ENCODE measurements at regions not wholly inside any gene's neighbourhood (a gene's known extent, or its start where the extent isn't known, plus 50 kb on each side); places are given as distances from the start of the nearest gene placed in this dataset.

DNA sequence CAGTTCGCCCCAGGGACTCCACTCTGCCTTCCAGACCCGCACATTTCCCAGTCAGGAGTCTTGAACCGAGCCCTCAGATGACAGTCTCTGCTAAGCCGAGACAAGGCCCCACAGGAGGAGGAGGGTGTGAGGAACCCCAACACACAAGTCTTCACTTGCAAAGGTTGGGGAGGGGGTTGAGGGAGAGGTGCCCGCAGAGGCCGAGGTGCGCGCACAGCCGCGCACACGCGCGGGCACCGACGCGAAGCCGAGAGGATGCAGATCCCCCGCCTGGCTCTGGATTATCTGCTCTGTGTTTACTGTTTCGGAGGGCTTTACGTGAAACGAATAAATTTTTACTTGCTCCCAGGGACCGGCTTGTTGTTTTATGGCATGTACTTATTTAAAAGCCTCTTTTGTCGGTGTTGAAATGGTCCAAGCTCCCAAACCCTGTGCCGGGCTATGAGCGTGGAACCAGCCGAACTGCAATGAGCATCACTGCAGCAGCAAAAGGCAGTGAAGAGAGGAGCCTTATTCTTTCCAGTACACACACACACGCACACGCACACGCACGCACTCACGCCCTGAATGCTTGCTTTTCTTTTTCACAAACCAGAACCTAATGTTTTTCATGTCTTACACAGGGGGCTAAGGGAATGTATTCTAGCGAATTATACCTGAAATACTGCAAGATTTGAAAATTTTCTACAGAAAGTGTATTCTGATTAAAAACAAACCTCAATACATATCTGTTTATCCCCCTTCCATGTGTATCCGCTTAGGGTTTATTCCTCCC lies 297.7 kb downstream of the PARP8 start:
- no peak overlapping the region for H3K27ac ChIP-seq
- DNase-seq (ENCODE audit: low read depth, low spot score), result no peak

GRCh38 chr5:50964746-50965653 lies 298.6 kb downstream of the PARP8 start:
- no peak for DNase-seq (ENCODE audit: low read depth, low spot score)
- no peak overlapping the region for H3K27ac ChIP-seq

GRCh38 chr5:50965654-50966375 lies 299.4 kb downstream of the PARP8 start:
- no peak overlapping the region for H3K27ac ChIP-seq
- no peak for DNase-seq (ENCODE audit: low read depth, low spot score)

GRCh38 chr5:50967009-50967562 lies 300.6 kb downstream of the PARP8 start:
- no peak overlapping the region for H3K27ac ChIP-seq
- no peak for DNase-seq (ENCODE audit: low read depth, low spot score)

GRCh38 chr5:50967563-50968355 lies 301.3 kb downstream of the PARP8 start:
- H3K27ac ChIP-seq, result no peak overlapping the region
- no peak for DNase-seq (ENCODE audit: low read depth, low spot score)

DNA sequence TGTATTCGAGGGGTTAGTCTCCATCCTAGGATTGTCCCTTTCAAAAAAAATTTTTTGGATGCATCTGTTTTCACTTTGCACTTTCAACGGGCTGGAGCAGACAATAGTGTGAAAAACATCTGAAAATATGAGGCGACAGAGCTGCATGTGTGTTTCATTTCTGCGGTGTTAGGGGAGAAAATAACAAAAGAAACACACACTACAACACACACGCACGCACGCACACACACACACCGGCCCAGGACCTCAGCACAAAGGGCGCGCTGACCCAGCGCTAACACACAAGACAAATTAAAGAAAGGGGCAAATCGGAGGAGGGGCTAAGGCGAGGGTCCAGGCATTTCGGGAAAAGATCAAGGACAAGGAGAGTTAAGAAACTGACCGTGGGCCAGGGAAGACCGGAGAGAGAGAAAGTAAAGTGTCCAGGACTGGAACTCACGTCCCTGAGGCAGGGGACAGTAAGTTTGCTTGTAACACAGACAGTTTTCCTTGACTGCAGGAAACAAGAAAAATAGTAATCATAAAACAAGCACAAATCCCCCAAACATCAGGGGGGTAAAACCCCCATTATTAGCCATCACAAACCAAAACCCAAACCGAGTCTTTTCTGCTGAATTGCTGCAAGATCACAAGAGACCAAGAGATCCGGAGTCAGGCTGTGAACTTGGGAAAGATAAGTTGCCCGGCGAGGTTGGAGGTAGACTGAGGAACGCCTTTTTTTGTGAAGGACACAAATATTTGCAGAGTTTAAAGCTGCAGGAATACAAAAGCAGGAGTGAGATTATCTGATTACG lies 302.1 kb downstream of the PARP8 start:
- DNase-seq (ENCODE audit: low read depth, low spot score), result no peak
- no peak overlapping the region for H3K27ac ChIP-seq

DNA sequence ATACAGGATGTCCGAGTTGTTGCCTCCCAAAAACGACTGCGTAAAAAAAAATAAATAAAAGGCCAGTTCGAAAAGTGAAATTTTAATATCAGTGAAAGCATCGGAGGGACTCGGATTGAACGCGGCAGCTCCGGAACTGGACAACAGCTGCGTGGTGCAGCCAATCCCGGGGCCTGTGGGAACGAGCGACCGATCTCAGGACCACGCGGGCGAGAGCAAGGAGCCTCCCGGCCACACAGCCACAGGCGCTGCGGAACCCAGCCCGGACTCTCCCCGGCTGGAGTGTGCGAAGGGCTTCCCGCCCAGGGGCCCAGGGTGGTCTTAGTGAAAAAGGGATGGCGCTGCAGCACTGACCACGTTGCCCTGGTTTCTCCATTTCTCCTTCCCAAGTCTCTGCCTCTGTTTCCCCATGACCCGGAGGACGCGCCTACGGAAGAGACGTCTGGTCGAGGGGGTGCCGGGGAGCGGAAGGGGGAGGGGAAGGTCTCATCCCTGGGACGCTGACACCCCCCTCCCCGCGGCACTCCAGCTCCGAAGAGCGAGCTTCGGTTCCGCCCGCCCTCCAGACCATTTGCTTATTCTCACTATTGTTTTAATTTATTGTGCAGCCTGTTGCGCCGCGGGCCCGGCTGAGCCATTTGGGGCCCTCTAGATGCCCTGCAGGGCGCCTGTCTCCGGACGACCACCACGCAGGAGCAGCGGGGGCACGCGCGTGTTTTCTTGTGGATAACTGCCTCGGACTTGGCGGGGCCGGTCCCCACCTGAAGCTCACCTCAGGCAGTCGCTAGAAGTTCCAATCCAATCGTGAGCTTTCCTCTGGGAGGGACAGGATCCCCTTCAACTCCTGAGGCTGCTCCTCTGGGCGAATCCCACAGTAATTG lies 303.0 kb downstream of the PARP8 start:
- no peak overlapping the region for H3K27ac ChIP-seq
- no peak for DNase-seq (ENCODE audit: low read depth, low spot score)

DNA sequence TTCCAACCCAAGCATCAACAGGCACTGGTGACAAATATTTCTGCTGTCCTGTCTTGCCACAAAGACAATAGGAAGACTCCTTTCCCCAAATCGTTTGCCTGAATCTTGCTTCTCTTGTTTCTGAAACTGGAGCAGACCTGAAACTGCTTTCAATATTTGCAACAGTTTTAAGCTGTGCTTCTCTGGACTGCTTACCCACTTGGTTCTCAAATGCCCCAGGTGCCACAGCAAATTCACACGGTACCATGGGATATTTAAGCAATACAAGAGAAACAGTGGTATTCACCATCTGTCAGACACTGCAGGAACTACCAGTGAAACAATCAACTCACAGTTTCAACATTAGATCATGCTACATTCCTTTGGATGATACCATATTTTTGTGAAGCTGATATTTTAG lies 309.4 kb downstream of the PARP8 start:
- H3K27ac ChIP-seq, result no peak overlapping the region
- DNase-seq (ENCODE audit: low read depth, low spot score), result no peak

DNA sequence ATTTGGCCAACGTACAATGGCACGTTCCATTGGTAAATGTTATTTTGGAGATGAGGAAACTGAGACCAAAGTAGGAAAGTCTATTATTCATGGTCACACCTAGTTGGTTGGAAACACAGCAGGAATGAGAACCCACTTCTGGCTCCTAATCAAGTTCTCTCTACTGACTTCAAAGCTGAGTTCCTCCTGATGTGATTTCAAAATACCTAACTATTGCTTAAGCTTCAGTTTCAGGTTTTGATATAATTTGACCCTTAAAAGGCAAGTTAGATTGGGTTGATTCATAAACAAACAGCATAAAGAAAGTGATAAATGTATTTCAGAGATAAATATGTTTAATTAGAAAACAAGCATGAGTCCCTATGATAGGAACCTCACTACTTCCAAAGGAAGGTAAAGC lies 312.5 kb downstream of the PARP8 start:
- no peak overlapping the region for H3K27ac ChIP-seq
- DNase-seq (ENCODE audit: low read depth, low spot score), result no peak

- no peak for DNase-seq (ENCODE audit: low read depth, low spot score)
- H3K27ac ChIP-seq, result no peak overlapping the region
These were observed 318.2 kb downstream of the PARP8 start for GRCh38 chr5:50984640-50985039.

GRCh38 chr5:50990296-50990924 lies 324.0 kb downstream of the PARP8 start:
- DNase-seq (ENCODE audit: low read depth, low spot score), result no peak
- no peak overlapping the region for H3K27ac ChIP-seq

DNA sequence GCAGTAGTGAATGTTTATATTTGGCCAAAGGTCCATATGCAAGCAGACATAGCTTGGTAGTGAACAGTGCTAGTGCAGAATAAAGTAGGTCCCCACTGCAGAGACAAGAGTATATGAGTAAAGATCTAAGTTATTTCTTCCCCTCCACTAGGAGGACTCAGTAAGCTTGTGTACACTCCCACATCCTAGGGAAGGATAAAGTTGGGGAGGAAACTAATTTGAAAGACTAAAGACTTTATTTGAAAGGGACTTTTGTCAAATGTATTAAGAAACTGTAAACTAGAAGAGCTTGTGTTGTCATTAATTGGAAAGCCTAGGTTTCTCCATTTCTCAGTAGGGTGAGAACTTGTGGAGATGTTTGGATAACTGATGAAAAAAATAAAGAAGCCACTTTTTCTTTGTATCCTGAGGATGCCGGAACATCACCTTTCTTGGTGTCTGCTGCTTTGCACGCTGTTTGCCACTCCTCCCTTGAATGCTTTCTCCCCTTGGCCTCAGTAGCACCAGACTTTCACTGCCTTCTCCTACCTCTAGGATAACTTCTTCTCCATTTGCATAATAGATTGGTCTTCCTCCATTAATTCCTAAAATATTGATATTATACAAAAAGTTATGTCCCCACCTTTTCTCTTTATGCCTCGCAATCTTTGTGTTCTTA lies 329.0 kb downstream of the PARP8 start:
- DNase-seq (ENCODE audit: low read depth, low spot score), result no peak

GRCh38 chr5:51001227-51001923 lies 334.9 kb downstream of the PARP8 start:
- no peak for DNase-seq (ENCODE audit: low read depth, low spot score)

More for the DNA sequence above, 329.0 kb downstream of the PARP8 start:
- H3K27ac ChIP-seq, result no peak overlapping the region

DNA sequence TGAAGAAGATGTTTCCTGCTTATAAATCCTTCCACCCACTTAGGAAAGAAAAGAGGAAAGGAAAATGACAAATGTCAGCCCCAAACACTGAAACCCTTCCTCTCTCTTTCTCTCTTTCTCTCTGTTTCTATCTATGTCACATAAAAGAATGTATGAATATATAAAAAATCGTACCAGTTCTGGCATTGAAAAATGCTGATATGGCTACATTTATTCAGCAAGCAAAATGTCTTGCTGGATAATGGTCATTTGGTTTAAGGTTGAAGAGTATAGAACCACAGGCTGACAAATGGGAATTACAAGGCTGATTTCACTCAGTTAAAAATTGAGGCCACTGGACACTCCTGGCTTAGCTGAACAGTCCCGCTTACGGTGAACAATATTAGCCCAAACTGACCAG lies 335.9 kb downstream of the PARP8 start:
- H3K27ac ChIP-seq, result no peak overlapping the region
- no peak for DNase-seq (ENCODE audit: low read depth, low spot score)

More at GRCh38 chr5:51001227-51001923, 334.9 kb downstream of the PARP8 start:
- no peak overlapping the region for H3K27ac ChIP-seq

DNA sequence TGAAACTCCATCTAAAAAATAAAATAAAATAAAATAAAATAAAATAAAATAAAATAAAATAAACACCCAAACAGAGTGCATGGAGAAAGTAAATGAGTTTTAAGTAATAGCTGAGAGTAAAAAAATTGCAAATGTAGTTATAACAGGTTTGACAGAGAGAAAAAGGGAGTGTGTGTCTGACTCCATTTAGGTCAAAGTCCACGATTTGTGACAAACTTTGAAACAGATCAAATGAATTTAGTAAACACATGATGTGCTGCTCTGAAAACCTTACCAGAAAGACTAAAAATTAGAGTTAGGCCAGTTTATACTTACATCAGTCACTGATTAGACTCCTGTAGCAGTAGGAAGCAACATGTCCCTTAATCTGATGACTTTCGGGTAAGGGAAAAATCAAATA lies 346.6 kb downstream of the PARP8 start:
- no peak overlapping the region for H3K27ac ChIP-seq
- no peak for DNase-seq (ENCODE audit: low read depth, low spot score)

GRCh38 chr5:51018423-51018822 lies 352.0 kb downstream of the PARP8 start:
- no peak for DNase-seq (ENCODE audit: low read depth, low spot score)
- H3K27ac ChIP-seq, result no peak overlapping the region

Measured in epithelial cell of prostate (primary cell).